ENCODE measurements at regions not wholly inside any gene's neighbourhood (a gene's known extent, or its start where the extent isn't known, plus 50 kb on each side); places are given as distances from the start of the nearest gene placed in this dataset.

DNA sequence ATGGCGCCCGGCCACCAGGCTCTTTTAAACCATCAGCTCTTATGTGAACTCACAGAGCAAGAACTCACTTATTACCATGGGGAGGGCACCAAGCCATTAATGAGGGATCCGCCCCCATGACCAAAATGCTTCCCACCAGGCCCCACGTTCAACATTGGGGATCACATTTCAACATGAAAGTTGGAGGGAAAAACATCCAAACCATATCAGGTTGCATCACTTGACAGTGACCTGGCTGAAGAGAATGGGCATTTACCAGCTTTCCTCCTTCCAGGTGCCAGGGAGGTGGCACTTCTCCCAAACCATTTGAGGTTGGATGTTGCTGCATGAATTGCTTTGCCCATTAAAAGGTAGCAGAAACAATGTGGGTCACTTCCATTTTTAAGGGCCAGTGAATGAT is 115.6 kb upstream of the TNS3 start:
- DNase-seq: no peak
- no peaks in the 10 kb centered on the region for H3K27me3 ChIP-seq
- no peaks in the 10 kb centered on the region for H3K36me3 ChIP-seq (ENCODE audit: low read depth, missing control alignments)
- no peak overlapping the region for H3K27ac ChIP-seq
- H3K9me3 ChIP-seq: no peaks in the 10 kb centered on the region
- 76 to 87% methylated on average over 4 of the region's 4 CpGs for WGBS, 2 donors
- no peak overlapping the region for H3K4me3 ChIP-seq
- TF ChIP-seq, protein P1, sequence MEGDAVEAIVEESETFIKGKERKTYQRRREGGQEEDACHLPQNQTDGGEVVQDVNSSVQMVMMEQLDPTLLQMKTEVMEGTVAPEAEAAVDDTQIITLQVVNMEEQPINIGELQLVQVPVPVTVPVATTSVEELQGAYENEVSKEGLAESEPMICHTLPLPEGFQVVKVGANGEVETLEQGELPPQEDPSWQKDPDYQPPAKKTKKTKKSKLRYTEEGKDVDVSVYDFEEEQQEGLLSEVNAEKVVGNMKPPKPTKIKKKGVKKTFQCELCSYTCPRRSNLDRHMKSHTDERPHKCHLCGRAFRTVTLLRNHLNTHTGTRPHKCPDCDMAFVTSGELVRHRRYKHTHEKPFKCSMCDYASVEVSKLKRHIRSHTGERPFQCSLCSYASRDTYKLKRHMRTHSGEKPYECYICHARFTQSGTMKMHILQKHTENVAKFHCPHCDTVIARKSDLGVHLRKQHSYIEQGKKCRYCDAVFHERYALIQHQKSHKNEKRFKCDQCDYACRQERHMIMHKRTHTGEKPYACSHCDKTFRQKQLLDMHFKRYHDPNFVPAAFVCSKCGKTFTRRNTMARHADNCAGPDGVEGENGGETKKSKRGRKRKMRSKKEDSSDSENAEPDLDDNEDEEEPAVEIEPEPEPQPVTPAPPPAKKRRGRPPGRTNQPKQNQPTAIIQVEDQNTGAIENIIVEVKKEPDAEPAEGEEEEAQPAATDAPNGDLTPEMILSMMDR (IDR thresholded peaks at IDR 0.05): no peak
- TF ChIP-seq POLR2A (IDR thresholded peaks at IDR 0.05): no peak
- intact Hi-C loops (cut with DNase I; ENCODE audit: low total_unique reads): no loop called here
- no peaks in the 10 kb centered on the region for H3K4me1 ChIP-seq

DNA sequence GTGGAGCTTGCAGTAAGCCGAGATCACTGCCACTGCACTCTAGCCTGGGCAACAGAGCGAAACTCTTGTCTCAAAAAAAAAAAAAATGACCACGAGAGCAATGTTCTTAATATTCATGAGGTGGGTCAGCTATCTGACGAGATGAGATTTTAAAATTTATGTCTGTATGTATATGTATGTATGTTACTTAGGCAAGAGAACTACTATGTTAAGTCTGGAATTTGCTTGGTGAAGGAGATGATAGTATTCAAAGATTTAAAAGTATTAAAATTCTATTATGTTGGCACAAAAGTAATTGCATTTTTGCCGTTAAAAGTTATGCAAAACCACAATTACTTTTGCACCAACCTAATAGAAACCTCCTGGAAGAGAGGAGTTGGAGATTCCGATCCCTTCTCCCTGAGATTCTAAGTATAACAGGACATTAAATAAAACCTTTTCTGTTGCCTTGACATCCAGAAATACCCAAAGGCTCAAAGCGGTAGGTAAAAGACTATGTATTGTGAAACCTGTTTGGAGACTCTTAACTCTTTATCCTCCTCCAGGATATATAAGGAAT is 114.3 kb upstream of the TNS3 start:
- WGBS, 2 donors: 90 to 92% methylated on average over 7 of the region's 7 CpGs
- Histone ChIP-seq H3K27me3 (no peaks in the 10 kb centered on the region), H3K4me3 (no peak overlapping the region), H3K9me3 (no peaks in the 10 kb centered on the region), H3K27ac (no peak overlapping the region), H3K36me3 (ENCODE audit: low read depth, missing control alignments) (no peaks in the 10 kb centered on the region), H3K4me1 (peaks cover 5% of the 10 kb centered on the region)
- DNase-seq: no peak
- intact Hi-C loops (cut with DNase I; ENCODE audit: low total_unique reads): no loop called here
- TF ChIP-seq, protein P1 (IDR thresholded peaks at IDR 0.05): no peak
- TF ChIP-seq POLR2A (IDR thresholded peaks at IDR 0.05): no peak

DNA sequence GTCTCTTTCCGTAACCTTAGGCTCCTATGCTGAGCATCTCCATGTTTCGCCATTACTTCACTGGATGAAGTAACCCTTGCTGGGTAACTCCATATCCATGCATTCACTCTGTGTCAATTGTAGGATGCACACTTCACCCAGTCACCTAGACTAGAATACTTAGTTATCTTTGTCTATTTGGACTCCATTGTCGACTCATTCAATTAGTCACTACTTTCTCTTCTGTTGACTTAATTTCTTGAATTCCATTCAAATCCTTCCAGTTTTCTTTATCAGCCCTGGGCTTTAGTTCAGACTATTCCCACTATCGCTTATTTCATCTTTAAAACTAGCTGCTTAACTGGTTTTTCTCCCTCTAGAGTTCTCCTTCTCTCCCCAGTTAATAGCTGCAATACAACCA is 111.3 kb upstream of the TNS3 start:
- Histone ChIP-seq H3K27me3 (no peaks in the 10 kb centered on the region), H3K4me3 (no peak overlapping the region), H3K27ac (no peak overlapping the region), H3K36me3 (ENCODE audit: low read depth, missing control alignments) (no peaks in the 10 kb centered on the region), H3K9me3 (no peaks in the 10 kb centered on the region), H3K4me1 (peaks cover 7% of the 10 kb centered on the region)
- intact Hi-C loops (cut with DNase I; ENCODE audit: low total_unique reads): no loop called here
- 84 to 92% methylated on average over 4 of the region's 4 CpGs for WGBS, 2 donors
- TF ChIP-seq, protein P1 (IDR thresholded peaks at IDR 0.05): no peak
- no peak for TF ChIP-seq POLR2A (IDR thresholded peaks at IDR 0.05)
- no peak for DNase-seq

DNA sequence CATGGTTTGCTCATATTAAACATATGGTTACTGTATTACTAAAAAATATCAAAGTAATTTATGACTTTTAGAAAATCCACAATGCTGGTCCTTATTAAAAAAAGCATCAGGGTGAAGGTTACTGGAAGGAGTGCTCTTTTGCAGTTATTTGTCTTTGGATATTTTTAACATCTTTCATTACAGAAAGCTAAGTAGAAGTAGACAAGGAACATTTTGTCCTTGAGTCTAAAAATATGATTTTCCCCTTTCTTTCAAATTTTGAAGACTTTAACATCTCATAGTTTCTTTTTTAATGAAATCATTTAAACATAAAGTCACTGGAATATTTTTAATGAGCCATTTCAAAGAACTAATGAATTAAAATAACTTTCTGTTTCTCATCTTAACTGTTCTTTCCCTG is 110.1 kb upstream of the TNS3 start:
- peaks cover 7% of the 10 kb centered on the region for H3K4me1 ChIP-seq
- H3K27ac ChIP-seq: peak overlapping the region in 1 of 2 donors; percentile 65
- no peaks in the 10 kb centered on the region for H3K36me3 ChIP-seq (ENCODE audit: low read depth, missing control alignments)
- no peaks in the 10 kb centered on the region for H3K9me3 ChIP-seq
- H3K4me3 ChIP-seq: no peak overlapping the region
- TF ChIP-seq, protein P1 (IDR thresholded peaks at IDR 0.05): no peak
- no peak for TF ChIP-seq POLR2A (IDR thresholded peaks at IDR 0.05)
- DNase-seq: no peak
- H3K27me3 ChIP-seq: no peaks in the 10 kb centered on the region
- intact Hi-C loops (cut with DNase I; ENCODE audit: low total_unique reads): no loop called here

DNA sequence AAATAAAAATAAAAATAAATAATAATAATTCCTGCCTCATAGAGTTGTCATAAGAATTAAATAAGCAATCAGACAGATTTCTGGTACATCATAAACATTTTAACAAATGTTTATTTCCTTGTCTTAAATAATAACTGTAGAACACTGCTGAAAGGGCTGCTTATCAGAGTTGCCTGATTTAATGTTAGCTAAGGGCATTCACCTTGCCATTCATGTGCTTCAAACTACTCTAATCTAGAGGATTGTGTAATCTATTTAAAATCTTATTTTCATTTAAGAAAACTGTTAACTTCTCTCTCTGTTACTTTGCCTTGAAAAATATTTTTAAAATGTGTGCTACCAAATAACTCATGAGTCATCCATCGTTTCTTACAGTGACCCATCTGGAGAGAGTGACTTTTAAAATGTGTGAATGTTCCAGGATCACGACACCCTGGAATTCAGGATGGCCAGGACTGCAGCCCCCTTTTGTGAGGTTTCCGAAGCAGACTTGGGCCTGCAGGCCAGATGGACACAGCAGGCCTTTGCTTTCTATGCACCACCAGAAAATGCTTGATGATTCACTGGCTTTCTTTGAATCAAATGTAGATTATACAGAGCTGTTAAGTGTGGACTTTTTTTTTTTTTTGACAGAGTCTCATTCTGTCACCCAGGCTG is 109.1 kb upstream of the TNS3 start:
- intact Hi-C loops (cut with DNase I; ENCODE audit: low total_unique reads): no loop called here
- DNase-seq: peak; percentile 23
- 33 to 37% methylated on average over 3 of the region's 3 CpGs for WGBS, 2 donors

More for the DNA sequence above, 109.1 kb upstream of the TNS3 start:
- Histone ChIP-seq H3K27ac (peak overlapping the region; percentile 11 to 65), H3K27me3 (no peaks in the 10 kb centered on the region), H3K9me3 (no peaks in the 10 kb centered on the region), H3K36me3 (ENCODE audit: low read depth, missing control alignments) (no peaks in the 10 kb centered on the region), H3K4me1 (peaks cover 7% of the 10 kb centered on the region), H3K4me3 (no peak overlapping the region)
- no peak for TF ChIP-seq POLR2A (IDR thresholded peaks at IDR 0.05)
- TF ChIP-seq, protein P1 (IDR thresholded peaks at IDR 0.05): no peak

All from testis (tissue), 2 donors.